ENCODE measurements at regions not wholly inside any gene's neighbourhood (a gene's known extent, or its start where the extent isn't known, plus 50 kb on each side); places are given as distances from the start of the nearest gene placed in this dataset.

GRCh38 chr13:59250336-59251189 lies 913.2 kb downstream of the DIAPH3 start:
- no peak for TF ChIP-seq CTCF (conservative IDR thresholded peaks at IDR 0.05; ENCODE audit: low read depth, low read length)
- no peak for TF ChIP-seq EZH2 (IDR thresholded peaks at IDR 0.05; ENCODE audit: low read length, unreplicated experiment)
